Activated CD8-positive, alpha-beta memory T cell treated with anti-CD3 and anti-CD28 coated beads, Interleukin-2, amount 50 U/mL, for 4 hours (primary cell): ENCODE measurements at regions not wholly inside any gene's neighbourhood (a gene's known extent, or its start where the extent isn't known, plus 50 kb on each side); places are given as distances from the start of the nearest gene placed in this dataset.
"Not testable (repeated sequence)": the region's sequence is repeated elsewhere in the genome, so short reads cannot be mapped to it uniquely, and the experiment has no call there.

ENCODE experiments used
- DNase-seq: peaks from one replicate; pipeline ENCODE4 v3.0.0-alpha.2; 2020

DNA sequence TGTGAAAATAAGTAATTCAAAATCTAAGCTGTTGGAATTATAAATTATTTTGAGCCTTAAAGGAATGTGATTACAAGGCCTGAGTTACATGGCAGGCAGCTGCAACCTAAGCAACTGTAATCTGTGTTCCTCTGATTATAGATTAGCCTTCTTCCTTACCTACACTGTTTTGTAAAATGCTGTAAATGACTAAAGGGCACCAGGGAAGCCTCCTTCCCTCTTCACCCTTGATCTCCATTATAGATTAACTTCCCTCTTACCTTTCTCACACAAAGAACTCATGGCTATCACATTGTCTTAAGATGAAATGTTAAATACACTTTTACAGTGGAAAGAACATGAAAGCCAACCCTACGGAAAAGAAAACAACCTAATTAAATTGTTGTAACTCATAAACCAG lies 423.7 kb upstream of the KLF12 start:
- no peak for DNase-seq

DNA sequence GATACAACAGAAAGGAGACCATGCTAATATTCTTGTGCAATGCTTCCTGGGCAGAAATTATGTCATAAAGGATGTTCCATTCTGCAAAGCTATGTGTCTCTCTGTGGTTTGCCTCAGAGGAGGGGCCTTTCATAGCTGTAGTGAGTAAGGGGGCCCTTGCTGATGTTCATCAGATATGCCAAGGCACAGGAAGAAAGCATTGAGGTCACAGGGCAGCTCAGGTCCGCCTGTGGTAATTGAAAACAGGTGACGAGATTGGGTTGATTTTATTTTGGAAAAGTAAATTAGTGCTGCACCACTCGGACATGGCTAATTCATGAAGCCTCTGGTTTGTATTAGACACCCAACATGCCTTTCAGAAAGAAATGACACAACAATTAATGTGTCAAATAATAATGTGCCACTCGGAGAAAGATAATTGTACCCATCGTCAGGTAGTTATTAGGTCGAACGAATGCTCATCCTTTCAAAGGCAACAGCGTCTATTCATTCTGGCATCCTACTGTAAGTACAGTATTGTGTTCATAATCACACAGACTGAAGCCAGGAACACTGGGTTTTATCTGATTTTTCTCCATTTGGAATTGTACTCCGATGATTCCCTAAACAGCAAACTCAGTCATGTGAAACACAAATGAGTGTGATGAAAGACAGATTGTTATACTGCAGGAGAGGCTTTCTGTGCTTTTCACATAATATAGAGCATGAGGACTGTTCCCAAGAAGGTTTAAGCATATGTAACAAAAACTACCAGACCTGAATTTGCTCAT lies 421.6 kb upstream of the KLF12 start:
- no peak for DNase-seq

DNA sequence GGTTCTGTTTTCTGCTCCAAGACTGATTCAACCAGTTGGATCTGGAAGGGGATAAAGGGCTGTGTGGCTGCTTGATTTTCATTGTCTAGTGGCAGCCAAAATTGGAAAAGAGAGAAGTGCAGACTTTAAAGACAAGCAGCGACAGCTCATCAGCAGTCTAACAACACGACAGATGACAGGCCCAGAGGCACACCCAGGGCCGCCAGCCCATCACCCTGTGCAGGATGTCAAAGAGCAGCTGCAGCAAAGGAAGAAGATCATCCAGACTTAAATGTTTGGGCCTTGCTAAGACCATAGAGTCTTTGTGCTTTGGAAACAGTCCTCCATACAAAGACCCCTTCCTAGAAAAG lies 421.0 kb upstream of the KLF12 start:
- no peak for DNase-seq

DNA sequence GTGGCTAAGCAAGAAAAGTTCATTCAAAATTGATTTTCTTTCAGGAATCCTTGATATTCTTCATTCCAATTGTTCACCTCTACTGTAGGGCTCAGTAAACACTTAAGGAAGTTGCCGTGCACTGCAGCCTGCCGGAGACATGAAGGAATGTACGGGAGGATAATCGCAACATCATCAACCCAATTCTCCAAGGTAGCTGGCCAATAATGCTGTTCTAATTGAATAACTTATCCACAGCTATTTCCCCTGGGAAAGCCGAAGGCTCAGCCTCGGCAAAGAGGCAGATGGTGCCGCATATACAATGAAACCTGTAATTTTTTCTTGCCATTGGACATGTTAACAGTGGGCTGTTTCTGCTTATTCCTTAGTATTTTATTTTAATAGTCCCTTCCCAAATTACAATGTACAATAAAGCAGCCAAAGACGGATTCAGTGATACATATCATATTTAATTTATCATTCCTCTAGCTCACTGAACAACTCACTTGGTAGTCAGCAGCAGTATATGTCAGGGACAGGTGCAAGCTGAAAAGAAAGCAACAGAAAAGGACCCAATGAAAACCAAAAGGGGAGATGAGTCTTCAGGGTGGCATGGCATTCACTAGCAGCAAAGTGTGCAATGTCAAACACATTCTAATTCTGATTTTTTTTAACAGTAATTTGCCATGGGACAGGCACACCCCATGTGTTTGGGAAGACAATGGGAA lies 420.5 kb upstream of the KLF12 start:
- DNase-seq: no peak

DNA sequence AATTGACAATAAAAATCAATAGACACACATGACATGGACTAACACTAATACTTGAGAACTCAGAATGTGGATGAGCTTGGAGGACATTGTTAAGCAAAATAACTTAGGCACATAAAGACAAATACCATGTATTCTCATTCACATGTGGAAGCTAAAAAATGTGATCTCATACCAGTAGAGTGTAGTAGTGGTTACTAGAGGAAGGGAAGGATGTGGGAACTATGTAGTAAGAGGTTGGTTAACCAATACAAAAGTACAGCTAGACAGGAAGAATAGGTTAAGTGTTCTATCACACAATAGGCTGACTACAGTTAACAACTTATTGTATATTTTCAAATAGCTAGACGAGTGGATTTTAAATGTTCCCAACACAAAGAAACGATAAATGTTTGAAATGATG lies 415.8 kb upstream of the KLF12 start:
- no peak for DNase-seq

DNA sequence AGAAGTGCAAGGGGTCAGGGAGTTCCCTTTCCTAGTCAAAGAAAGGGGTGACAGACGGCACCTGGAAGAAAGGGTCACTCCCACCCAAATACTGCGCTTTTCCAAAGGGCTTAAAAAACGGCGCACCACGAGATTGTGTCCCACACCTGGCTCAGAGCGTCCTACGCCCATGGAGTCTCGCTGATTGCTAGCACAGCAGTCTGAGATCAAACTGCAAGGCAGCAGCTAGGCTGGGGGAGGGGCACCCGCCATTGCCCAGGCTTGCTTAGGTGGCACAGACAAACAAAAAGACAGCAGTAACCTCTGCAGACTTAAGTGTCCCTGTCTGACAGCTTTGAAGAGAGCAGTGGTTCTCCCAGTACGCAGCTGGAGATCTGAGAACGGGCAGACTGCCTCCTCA lies 402.4 kb upstream of the KLF12 start:
- DNase-seq: not testable (repeated sequence)

DNA sequence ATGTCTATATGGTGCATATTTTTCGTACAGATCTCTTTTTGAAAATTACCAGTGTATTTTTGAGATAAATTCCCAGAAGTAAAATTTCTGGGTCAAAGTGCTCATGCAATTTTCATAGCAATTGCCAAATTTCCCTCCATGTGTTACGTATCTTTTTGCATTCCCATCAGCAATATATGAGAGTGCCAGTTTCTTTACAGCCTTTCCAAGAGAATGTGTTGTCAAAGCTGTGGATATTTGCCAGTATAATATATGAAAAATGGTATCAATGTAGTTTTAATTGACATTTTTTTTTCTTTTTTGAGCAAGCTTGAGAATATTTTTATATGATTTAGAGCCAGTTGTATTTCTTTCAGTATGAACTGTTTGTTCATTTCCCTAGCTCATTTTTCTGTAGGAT lies 399.0 kb upstream of the KLF12 start:
- no peak for DNase-seq

DNA sequence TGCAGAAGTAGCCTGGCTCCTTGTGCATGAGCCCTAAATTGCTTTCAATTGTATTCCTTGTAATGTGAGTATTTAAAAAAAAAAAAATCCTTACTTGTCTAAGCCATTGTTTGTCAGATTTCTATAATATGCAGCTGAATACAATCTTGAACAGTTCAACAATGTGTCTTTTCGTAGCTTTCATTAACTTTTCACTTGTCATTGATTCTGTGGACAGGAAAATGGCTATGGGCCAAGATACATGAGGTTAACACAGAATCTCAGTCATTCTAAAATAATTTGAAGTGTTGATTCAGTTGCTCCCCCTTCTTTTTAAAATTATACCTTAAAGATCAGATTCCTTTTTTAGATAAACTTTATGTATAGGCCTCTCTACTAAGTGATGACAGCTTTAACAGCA lies 395.8 kb upstream of the KLF12 start:
- no peak for DNase-seq

DNA sequence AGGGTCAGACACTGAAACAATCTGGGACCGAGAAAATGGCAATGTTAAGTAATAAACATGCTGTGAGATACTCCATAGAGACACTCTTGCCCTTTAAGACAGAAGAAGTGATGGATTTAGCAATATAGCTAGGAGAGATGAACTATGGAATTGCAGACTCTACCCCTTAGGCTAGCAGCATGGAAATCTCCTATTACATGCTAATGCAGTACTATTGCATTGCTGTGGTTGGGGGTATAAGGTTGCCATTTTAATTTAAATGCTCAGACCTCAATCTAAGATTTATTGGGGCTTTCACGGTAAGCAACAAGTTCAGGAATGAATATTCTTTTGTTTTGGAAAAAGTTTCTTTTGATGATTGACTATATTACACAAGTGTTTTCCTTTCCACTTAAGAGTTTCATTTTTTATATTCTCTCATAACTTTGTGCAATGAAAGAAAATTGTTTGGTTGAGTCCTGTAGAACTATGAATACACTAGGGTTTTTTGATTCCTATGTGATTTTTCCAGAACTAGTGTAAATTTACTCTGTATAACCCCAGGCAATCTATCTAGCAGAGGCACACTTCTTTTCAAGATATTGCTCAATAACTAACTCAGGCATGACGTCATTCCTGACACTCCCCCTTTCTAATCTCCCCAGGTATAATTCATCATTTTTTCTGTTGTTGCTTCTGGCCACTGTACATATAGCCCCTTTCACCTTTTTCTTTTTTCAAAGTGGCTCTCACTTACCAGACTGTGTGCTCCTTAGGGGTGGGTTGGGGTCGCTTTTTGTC lies 394.7 kb upstream of the KLF12 start:
- no peak for DNase-seq

DNA sequence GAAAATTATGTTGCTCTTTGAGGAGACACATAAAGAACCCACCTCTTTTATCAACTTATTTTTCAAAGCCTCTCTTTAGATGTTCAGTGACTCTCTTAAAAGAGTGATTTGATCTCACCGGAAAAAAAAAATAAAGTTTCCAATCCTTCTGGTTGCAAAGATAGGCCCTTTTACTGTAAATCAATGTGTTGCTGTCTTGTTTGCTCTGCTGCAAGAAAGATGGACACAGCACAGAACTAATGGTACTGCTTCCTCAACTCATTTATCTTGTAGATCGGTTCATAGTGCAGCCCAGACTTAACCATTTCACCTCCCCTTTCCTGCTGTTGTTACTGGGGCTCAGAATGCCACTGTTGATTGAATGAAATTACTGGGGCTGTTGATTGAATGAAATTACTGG lies 388.9 kb upstream of the KLF12 start:
- DNase-seq: no peak

DNA sequence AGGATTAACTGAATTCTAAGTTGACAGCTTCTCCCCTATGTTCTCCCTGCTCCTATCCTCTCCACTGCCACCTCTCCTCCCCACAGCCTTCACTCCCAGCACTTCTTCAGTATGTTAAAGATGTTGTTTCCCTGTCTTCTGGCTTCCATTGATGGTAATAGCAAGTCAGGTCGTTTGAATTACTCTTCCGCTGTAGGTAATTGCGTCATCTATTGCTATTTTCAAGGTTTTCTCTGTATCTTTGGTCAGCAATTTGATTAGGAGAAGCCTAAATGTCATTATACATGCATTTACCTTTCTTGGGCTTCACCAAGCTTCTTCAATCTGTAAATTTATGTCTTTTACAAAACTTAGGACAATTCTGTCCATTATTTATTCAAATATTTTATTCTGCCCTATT lies 377.3 kb upstream of the KLF12 start:
- no peak for DNase-seq

DNA sequence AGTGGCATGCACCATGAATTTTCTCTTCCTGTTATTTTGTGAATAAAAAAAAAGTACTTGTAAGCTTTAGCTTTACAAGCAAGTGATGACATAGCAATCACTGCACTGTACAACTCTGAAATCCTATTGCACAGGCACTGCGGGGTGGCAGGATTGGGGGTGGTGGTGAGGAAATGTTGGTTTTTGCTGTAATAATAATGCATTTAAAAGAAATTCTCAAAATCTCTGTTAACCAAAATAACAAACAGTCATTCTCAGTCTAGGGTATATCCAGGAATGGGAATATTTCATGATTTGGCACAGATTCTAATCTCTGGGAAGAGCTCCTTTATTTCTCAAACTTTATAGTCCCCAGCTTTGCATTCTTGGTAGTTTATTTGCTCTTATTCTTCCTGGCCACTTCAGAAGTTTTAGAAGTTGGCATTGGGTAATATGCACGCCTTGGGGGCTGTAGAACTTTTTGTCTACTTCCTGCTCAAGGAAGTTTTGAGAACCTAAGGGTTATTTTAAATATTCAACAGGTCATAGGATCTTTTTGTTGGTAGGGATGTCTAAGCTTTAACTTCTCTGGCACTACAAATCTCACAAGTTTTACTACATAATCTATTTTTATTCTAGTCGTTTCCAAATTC lies 353.0 kb upstream of the KLF12 start:
- no peak for DNase-seq

DNA sequence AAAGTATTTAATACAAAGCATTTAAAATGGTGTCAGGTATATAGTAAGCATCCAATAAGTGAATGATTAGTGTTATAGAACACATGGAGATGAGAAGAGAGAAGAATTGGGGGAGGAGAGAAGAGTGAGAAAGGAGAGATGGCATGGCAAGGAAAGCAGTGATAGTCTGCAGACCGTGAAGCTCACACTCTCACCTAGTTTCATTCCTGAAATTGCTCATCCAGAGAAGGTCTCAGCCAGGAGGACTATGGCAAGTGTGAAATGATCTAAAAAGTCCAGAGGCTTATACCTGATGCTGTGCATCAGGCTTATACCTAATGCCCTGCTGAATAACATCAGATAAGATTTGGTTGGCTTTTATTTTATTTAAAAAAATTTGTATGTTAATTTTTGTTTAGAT lies 351.6 kb upstream of the KLF12 start:
- no peak for DNase-seq

DNA sequence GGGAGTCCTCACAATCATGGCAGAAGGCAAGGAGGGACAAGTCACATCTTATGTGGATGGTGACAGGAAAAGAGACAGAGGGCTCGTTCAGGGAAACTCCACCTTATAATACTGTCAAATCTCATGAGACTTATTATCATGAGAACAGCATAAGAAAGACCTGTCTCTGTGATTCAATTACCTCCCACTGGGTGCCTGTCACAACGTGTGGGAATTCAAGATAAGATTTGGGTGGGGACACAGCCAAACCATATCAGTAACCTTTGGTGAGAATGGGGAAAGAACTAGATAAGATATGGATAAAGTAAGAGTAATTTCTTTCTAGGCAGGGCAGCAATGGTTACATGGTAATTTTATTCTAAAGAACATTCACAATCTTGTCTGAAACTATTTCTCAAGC lies 344.9 kb upstream of the KLF12 start:
- no peak for DNase-seq

DNA sequence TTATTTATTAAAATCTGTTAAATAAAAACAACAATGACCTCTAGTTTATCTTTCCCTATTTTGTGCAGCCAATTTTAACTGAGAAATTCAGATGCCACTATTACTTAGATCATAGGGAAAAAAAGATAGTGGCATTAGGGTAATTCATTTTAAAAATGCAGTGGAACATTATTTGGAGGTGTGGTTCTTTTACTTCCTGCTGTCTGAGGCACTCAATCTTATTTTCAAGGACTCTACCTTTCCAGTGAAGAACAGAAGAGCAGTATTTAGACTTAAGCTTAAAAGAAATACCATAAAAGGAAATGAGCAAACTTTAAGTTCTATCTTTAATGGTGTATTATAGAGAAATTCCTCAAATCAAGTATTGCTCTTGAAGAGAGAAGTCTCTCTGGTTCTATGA lies 342.6 kb upstream of the KLF12 start:
- DNase-seq: no peak

DNA sequence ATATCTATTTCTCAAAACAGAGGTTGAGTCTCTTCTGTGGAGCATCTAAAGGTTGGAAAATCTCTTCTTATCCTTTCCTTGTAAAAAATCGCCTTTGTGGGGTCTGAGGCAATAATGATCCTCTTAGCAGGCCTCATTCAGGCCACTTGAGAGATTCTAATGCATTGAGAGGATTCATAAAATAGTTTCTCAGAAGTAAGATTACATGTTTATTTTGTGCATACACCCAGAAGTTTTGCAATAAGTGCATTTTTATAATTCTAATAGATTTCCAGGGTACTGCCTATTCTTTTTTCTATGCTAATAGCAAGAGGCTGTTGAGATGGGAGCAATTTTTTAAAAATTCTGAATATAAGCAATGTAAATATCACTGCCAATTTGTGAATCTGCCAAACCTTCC lies 342.2 kb upstream of the KLF12 start:
- DNase-seq: no peak

DNA sequence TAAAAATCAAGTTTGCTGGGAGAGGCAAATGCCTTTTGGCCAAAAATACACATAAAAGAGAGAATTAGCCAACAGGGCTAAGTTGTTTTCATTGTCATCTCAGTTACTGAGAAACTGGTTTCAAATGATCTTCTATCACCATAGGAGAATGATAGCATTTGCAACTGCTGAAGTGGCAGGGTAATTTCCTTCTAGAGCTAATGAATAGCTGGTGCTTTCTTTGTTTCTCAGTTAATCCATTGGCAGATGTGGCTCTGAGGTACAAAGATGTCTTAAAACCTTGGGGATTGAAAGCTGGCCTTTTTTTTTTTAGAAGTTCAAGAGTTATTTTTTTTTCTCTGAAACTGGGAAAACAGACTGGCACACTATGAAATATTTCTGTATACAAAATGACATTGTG lies 332.7 kb upstream of the KLF12 start:
- DNase-seq: no peak

DNA sequence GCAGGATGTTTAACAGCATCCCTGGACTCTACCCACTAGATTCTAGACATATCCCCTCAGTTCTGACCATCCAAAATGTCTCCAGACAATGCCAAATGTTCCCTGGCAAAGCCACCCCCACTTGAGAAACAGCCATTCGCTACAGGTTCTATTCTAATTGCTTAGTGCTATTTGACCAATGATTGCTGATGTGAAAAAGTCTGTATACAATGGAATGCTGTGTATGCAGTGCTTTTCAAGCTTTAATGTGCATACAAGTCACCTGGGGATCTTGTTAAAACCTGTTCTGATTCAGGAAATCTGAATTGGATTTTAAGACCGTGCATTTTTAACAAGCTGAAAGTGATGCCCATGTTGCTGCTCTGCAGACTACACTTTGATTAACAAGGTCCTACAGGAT lies 331.8 kb upstream of the KLF12 start:
- DNase-seq: no peak

DNA sequence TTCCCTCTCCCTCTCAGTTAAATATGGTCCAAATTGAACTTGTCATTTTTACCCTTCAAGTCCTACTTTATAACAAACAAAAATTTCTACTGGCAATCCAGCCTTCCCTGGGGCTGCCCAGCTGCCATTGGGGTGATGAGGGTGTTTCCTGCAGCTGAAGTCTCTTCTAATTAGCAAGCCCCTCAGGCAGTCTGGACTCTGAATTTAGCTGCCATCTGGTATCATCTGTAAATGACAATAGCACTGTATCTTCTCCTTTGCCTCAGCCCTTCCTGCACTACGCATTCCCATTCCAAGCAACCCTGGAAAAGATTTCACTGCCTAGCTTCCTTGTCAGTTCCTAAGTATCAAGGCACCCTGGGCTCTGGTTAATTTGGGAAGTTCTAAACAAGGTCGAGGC lies 331.1 kb upstream of the KLF12 start:
- no peak for DNase-seq

DNA sequence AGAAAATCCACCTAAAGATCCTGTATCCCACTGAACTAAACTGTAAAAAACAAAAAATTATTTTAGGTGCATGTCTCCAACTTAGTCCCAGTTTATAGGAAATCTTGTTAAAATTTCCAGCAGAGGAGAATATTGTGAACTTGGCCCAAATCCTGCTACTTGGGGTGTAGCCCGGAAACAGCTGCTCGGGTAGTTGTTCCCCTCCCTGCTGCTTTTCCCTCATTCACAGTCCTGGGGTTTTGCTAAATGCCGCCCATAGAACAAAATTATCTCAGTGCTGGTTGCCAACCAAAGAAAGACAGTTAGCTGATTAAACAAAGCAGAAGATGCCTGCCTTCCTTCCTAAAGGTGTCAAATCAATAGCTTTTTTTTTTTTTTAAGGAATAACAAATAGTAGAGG lies 330.5 kb upstream of the KLF12 start:
- no peak for DNase-seq

DNA sequence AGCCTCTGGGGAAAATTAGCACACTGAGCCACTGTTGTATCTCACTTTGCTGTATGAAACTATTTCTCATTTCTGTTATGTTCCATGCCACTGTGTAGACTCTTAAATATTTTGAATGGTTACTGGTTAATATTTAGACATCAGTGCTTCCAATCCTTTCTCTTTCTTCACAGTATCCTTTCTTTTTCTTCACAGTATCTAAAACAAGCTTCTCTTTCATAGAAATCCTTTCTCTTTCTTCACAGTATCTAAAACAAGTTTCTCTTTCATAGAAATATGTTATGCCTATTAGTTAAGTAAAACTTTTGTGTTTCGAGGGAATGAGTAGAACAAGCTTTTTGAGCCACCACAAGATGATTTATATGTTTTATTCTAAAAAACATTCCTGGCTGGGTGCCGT lies 326.8 kb upstream of the KLF12 start:
- DNase-seq: no peak

DNA sequence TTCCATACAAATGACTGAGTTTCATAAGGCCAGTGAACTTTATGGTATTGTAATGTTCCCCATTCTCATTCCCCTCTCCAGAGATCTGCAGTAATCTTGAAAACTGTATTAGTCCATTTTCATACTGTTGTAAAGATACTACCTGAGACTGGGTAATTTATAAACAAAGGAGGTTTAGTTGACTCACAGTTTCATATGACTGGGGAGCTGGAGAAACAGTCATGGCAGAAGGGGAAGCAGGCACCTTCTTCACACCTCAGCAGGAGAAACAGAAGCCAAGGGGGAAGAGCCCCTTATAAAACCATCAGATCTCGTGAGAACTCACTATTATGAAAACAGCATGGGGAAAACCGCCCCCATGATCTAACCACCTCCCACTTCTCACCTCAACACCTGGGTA lies 318.7 kb upstream of the KLF12 start:
- no peak for DNase-seq

DNA sequence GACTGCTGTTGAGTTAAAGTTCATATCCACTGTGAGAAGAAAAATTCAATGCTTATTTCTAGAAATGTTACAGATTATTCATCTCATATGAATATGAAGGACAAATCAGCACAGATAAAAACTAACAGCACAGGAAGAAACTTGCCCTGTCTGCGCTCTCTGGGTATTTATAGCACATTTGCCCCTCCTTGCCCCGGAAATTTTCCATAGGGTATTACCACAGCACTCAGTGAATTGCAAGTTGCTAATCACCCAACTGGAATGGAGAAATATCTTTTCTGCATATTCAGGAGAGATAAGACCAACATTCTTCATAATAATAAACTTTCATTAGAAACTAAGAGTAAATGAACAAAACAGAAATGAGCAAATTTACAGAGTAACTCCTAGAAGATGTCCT lies 318.0 kb upstream of the KLF12 start:
- no peak for DNase-seq

DNA sequence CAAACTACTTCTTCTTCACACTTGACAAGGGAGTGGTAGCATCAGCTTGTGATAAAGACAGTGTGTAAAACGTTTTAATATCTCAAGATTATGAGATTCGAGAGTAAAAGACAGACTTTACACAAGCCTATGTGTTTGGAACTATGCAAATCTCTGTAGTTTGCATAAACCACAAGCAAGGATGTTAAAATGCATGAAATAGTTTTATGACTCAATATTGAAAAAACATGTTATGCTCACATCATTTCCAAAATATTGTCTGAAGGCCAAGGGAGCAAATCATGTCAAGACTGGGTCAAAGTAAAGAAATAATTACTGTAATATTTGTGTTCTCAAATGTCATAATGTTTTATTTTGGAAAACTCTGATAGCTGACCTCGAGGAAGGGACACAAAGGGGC lies 316.8 kb upstream of the KLF12 start:
- DNase-seq: no peak
